ENCODE measurements at regions not wholly inside any gene's neighbourhood (a gene's known extent, or its start where the extent isn't known, plus 50 kb on each side); places are given as distances from the start of the nearest gene placed in this dataset.

DNA sequence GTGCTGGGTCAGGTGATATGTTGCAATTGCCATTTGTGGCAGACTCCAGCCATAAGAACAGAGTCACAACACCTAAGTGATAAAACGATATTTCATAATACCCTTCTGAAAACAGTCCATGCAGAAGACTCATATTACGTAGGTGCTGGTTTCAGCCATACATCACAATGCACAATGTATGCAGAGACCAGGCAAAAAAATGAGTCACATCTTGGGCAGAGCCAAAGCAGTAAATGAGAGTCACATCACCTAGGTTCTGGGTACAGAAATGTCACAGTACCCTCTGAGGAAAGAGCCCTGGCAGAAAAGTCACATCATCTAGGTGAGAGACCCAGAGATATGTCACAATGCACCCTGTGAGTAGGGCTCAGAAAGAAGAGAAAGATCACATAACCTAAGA lies 125.2 kb upstream of the ZNF91 start:
- TF ChIP-seq, protein P1, sequence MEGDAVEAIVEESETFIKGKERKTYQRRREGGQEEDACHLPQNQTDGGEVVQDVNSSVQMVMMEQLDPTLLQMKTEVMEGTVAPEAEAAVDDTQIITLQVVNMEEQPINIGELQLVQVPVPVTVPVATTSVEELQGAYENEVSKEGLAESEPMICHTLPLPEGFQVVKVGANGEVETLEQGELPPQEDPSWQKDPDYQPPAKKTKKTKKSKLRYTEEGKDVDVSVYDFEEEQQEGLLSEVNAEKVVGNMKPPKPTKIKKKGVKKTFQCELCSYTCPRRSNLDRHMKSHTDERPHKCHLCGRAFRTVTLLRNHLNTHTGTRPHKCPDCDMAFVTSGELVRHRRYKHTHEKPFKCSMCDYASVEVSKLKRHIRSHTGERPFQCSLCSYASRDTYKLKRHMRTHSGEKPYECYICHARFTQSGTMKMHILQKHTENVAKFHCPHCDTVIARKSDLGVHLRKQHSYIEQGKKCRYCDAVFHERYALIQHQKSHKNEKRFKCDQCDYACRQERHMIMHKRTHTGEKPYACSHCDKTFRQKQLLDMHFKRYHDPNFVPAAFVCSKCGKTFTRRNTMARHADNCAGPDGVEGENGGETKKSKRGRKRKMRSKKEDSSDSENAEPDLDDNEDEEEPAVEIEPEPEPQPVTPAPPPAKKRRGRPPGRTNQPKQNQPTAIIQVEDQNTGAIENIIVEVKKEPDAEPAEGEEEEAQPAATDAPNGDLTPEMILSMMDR (IDR thresholded peaks at IDR 0.05): no peak
- no peak for TF ChIP-seq SMC3 (IDR thresholded peaks at IDR 0.05)
- no peak for TF ChIP-seq POLR2A (IDR thresholded peaks at IDR 0.05; ENCODE audit: low read length)
- TF ChIP-seq EP300 (IDR thresholded peaks at IDR 0.05): no peak
- TF ChIP-seq, protein P2, sequence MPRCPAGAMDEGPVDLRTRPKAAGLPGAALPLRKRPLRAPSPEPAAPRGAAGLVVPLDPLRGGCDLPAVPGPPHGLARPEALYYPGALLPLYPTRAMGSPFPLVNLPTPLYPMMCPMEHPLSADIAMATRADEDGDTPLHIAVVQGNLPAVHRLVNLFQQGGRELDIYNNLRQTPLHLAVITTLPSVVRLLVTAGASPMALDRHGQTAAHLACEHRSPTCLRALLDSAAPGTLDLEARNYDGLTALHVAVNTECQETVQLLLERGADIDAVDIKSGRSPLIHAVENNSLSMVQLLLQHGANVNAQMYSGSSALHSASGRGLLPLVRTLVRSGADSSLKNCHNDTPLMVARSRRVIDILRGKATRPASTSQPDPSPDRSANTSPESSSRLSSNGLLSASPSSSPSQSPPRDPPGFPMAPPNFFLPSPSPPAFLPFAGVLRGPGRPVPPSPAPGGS (IDR thresholded peaks at IDR 0.05): no peak

Measured in A549 (cell line).